ENCODE measurements at regions not wholly inside any gene's neighbourhood (a gene's known extent, or its start where the extent isn't known, plus 50 kb on each side); places are given as distances from the start of the nearest gene placed in this dataset.

GRCh38 chr2:18464913-18465312 is 95.5 kb downstream of the RDH14 start:
- no peak for DNase-seq

GRCh38 chr2:18456026-18456425 is 104.4 kb downstream of the RDH14 start:
- no peak for DNase-seq

- DNase-seq: no peak
Measured at GRCh38 chr2:18455236-18455862, 105.1 kb downstream of the RDH14 start.

- no peak for DNase-seq
Measured at GRCh38 chr2:18454692-18455235, 105.7 kb downstream of the RDH14 start.

GRCh38 chr2:18446715-18447114 is 113.7 kb downstream of the RDH14 start:
- no peak for DNase-seq

- DNase-seq: no peak
Measured at GRCh38 chr2:18445433-18446320, 114.8 kb downstream of the RDH14 start.

GRCh38 chr2:18444806-18445205 is 115.6 kb downstream of the RDH14 start:
- DNase-seq: no peak

GRCh38 chr2:18441583-18441982 is 118.9 kb downstream of the RDH14 start:
- no peak for DNase-seq

- no peak for DNase-seq
Measured at GRCh38 chr2:18440777-18441176, 119.7 kb downstream of the RDH14 start.

- DNase-seq: no peak
Measured at GRCh38 chr2:18440141-18440661, 120.3 kb downstream of the RDH14 start.

GRCh38 chr2:18439716-18440115 is 120.7 kb downstream of the RDH14 start:
- no peak for DNase-seq

GRCh38 chr2:18437909-18438308 is 122.5 kb downstream of the RDH14 start:
- DNase-seq: no peak

- no peak for DNase-seq
Measured at GRCh38 chr2:18436503-18437005, 123.9 kb downstream of the RDH14 start.

GRCh38 chr2:18435426-18436037 is 124.9 kb downstream of the RDH14 start:
- peak; percentile 35 to 46 for DNase-seq

- DNase-seq: no peak
Measured at GRCh38 chr2:18433872-18434271, 126.6 kb downstream of the RDH14 start.

- DNase-seq: no peak
Measured at GRCh38 chr2:18432999-18433398, 127.5 kb downstream of the RDH14 start.

GRCh38 chr2:18430996-18431748 is 129.3 kb downstream of the RDH14 start:
- DNase-seq: no peak

- no peak for DNase-seq
Measured at GRCh38 chr2:18428516-18428915, 131.9 kb downstream of the RDH14 start.

- DNase-seq: no peak
Measured at GRCh38 chr2:18427762-18428161, 132.7 kb downstream of the RDH14 start.

GRCh38 chr2:18426174-18426573 is 134.3 kb downstream of the RDH14 start:
- DNase-seq: no peak

- no peak for DNase-seq
Measured at GRCh38 chr2:18425210-18425703, 135.2 kb downstream of the RDH14 start.

- no peak for DNase-seq
Measured at GRCh38 chr2:18423636-18424035, 136.8 kb downstream of the RDH14 start.
